ENCODE measurements at regions not wholly inside any gene's neighbourhood (a gene's known extent, or its start where the extent isn't known, plus 50 kb on each side); places are given as distances from the start of the nearest gene placed in this dataset.

- Histone ChIP-seq H2AFZ (ENCODE audit: low read depth, low read length) (no peak overlapping the region), H3K4me1 (ENCODE audit: insufficient read depth, low read length) (peaks cover 7% of the 10 kb centered on the region), H3K4me3 (ENCODE audit: low read length) (no peak overlapping the region), H3K27me3 (ENCODE audit: insufficient read depth, low read length) (no peaks in the 10 kb centered on the region), H3K36me3 (ENCODE audit: insufficient read depth, low read length) (no peaks in the 10 kb centered on the region), H3K9me3 (ENCODE audit: low read length) (no peaks in the 10 kb centered on the region)
Observed at GRCh38 chr15:95261968-95262367, 1030.6 kb downstream of the MCTP2 start.

GRCh38 chr15:95262866-95263564, 1031.7 kb downstream of the MCTP2 start:
- Histone ChIP-seq H3K27me3 (ENCODE audit: insufficient read depth, low read length) (no peaks in the 10 kb centered on the region), H3K36me3 (ENCODE audit: insufficient read depth, low read length) (no peaks in the 10 kb centered on the region), H3K4me1 (ENCODE audit: insufficient read depth, low read length) (peaks cover 7% of the 10 kb centered on the region), H3K9me3 (ENCODE audit: low read length) (no peaks in the 10 kb centered on the region), H3K4me3 (ENCODE audit: low read length) (no peak overlapping the region), H2AFZ (ENCODE audit: low read depth, low read length) (no peak overlapping the region)

- Histone ChIP-seq H3K4me3 (ENCODE audit: low read length) (no peak overlapping the region), H3K9me3 (ENCODE audit: low read length) (no peaks in the 10 kb centered on the region), H2AFZ (ENCODE audit: low read depth, low read length) (no peak overlapping the region), H3K4me1 (ENCODE audit: insufficient read depth, low read length) (peaks cover 7% of the 10 kb centered on the region), H3K27me3 (ENCODE audit: insufficient read depth, low read length) (no peaks in the 10 kb centered on the region), H3K36me3 (ENCODE audit: insufficient read depth, low read length) (no peaks in the 10 kb centered on the region)
Observed at GRCh38 chr15:95263751-95264150, 1032.4 kb downstream of the MCTP2 start.

- H3K4me1 ChIP-seq (ENCODE audit: insufficient read depth, low read length), result no peaks in the 10 kb centered on the region
- no peaks in the 10 kb centered on the region for H3K9me3 ChIP-seq (ENCODE audit: low read length)
- no peak overlapping the region for H2AFZ ChIP-seq (ENCODE audit: low read depth, low read length)
- H3K36me3 ChIP-seq (ENCODE audit: insufficient read depth, low read length), result no peaks in the 10 kb centered on the region
- H3K27me3 ChIP-seq (ENCODE audit: insufficient read depth, low read length), result no peaks in the 10 kb centered on the region
- H3K4me3 ChIP-seq (ENCODE audit: low read length), result no peak overlapping the region
Observed at GRCh38 chr15:95265419-95265997, 1034.1 kb downstream of the MCTP2 start.

- Histone ChIP-seq H3K4me3 (ENCODE audit: low read length) (no peak overlapping the region), H3K36me3 (ENCODE audit: insufficient read depth, low read length) (no peaks in the 10 kb centered on the region), H3K27me3 (ENCODE audit: insufficient read depth, low read length) (no peaks in the 10 kb centered on the region), H2AFZ (ENCODE audit: low read depth, low read length) (no peak overlapping the region), H3K4me1 (ENCODE audit: insufficient read depth, low read length) (no peaks in the 10 kb centered on the region), H3K9me3 (ENCODE audit: low read length) (no peaks in the 10 kb centered on the region)
Observed at GRCh38 chr15:95266451-95267061, 1035.2 kb downstream of the MCTP2 start.

- Histone ChIP-seq H2AFZ (ENCODE audit: low read depth, low read length) (no peak overlapping the region), H3K9me3 (ENCODE audit: low read length) (peaks cover 2% of the 10 kb centered on the region), H3K36me3 (ENCODE audit: insufficient read depth, low read length) (no peaks in the 10 kb centered on the region), H3K4me3 (ENCODE audit: low read length) (no peak overlapping the region), H3K4me1 (ENCODE audit: insufficient read depth, low read length) (no peaks in the 10 kb centered on the region), H3K27me3 (ENCODE audit: insufficient read depth, low read length) (no peaks in the 10 kb centered on the region)
Observed at GRCh38 chr15:95267481-95267880, 1036.1 kb downstream of the MCTP2 start.

- H3K4me1 ChIP-seq (ENCODE audit: insufficient read depth, low read length), result no peaks in the 10 kb centered on the region
- H3K4me3 ChIP-seq (ENCODE audit: low read length), result no peak overlapping the region
- H3K9me3 ChIP-seq (ENCODE audit: low read length), result peaks cover 2% of the 10 kb centered on the region
- no peaks in the 10 kb centered on the region for H3K36me3 ChIP-seq (ENCODE audit: insufficient read depth, low read length)
- H3K27me3 ChIP-seq (ENCODE audit: insufficient read depth, low read length), result no peaks in the 10 kb centered on the region
- no peak overlapping the region for H2AFZ ChIP-seq (ENCODE audit: low read depth, low read length)
Observed at GRCh38 chr15:95269242-95270183, 1038.2 kb downstream of the MCTP2 start.

GRCh38 chr15:95274101-95274500, 1042.7 kb downstream of the MCTP2 start:
- Histone ChIP-seq H3K27me3 (ENCODE audit: insufficient read depth, low read length) (no peaks in the 10 kb centered on the region), H3K36me3 (ENCODE audit: insufficient read depth, low read length) (no peaks in the 10 kb centered on the region), H3K9me3 (ENCODE audit: low read length) (peaks cover 2% of the 10 kb centered on the region), H3K4me1 (ENCODE audit: insufficient read depth, low read length) (no peaks in the 10 kb centered on the region), H2AFZ (ENCODE audit: low read depth, low read length) (no peak overlapping the region), H3K4me3 (ENCODE audit: low read length) (no peak overlapping the region)

GRCh38 chr15:95277266-95277665, 1045.9 kb downstream of the MCTP2 start:
- no peaks in the 10 kb centered on the region for H3K27me3 ChIP-seq (ENCODE audit: insufficient read depth, low read length)
- H3K9me3 ChIP-seq (ENCODE audit: low read length), result no peaks in the 10 kb centered on the region
- H3K4me3 ChIP-seq (ENCODE audit: low read length), result no peak overlapping the region
- H3K4me1 ChIP-seq (ENCODE audit: insufficient read depth, low read length), result no peaks in the 10 kb centered on the region
- no peak overlapping the region for H2AFZ ChIP-seq (ENCODE audit: low read depth, low read length)
- H3K36me3 ChIP-seq (ENCODE audit: insufficient read depth, low read length), result no peaks in the 10 kb centered on the region

- no peaks in the 10 kb centered on the region for H3K36me3 ChIP-seq (ENCODE audit: insufficient read depth, low read length)
- no peak overlapping the region for H2AFZ ChIP-seq (ENCODE audit: low read depth, low read length)
- no peaks in the 10 kb centered on the region for H3K4me1 ChIP-seq (ENCODE audit: insufficient read depth, low read length)
- no peaks in the 10 kb centered on the region for H3K27me3 ChIP-seq (ENCODE audit: insufficient read depth, low read length)
- H3K4me3 ChIP-seq (ENCODE audit: low read length), result no peak overlapping the region
- no peaks in the 10 kb centered on the region for H3K9me3 ChIP-seq (ENCODE audit: low read length)
Observed at GRCh38 chr15:95278532-95279245, 1047.3 kb downstream of the MCTP2 start.

- Histone ChIP-seq H3K36me3 (ENCODE audit: insufficient read depth, low read length) (no peaks in the 10 kb centered on the region), H3K4me3 (ENCODE audit: low read length) (no peak overlapping the region), H2AFZ (ENCODE audit: low read depth, low read length) (no peak overlapping the region), H3K4me1 (ENCODE audit: insufficient read depth, low read length) (peaks cover 2% of the 10 kb centered on the region), H3K9me3 (ENCODE audit: low read length) (no peaks in the 10 kb centered on the region), H3K27me3 (ENCODE audit: insufficient read depth, low read length) (no peaks in the 10 kb centered on the region)
Observed at GRCh38 chr15:95279277-95280019, 1048.1 kb downstream of the MCTP2 start.

GRCh38 chr15:95280711-95281110, 1049.3 kb downstream of the MCTP2 start:
- H3K9me3 ChIP-seq (ENCODE audit: low read length), result no peaks in the 10 kb centered on the region
- H3K36me3 ChIP-seq (ENCODE audit: insufficient read depth, low read length), result no peaks in the 10 kb centered on the region
- no peaks in the 10 kb centered on the region for H3K27me3 ChIP-seq (ENCODE audit: insufficient read depth, low read length)
- no peak overlapping the region for H3K4me3 ChIP-seq (ENCODE audit: low read length)
- H3K4me1 ChIP-seq (ENCODE audit: insufficient read depth, low read length), result peaks cover 14% of the 10 kb centered on the region
- no peak overlapping the region for H2AFZ ChIP-seq (ENCODE audit: low read depth, low read length)

All from neuron (in vitro differentiated cells).